B cell (primary cell): ENCODE measurements at regions not wholly inside any gene's neighbourhood (a gene's known extent, or its start where the extent isn't known, plus 50 kb on each side); places are given as distances from the start of the nearest gene placed in this dataset.

Source experiments
- ATAC-seq: fragments of 200-7000 bp; cut with Tn5 transposase; one replicate; pipeline ENCODE4 v1.10.0; 2021; ENCODE audit warnings: low read depth, mild to moderate bottlenecking, moderate number of reproducible peaks, moderate library complexity
- CTCF ChIA-PET: fragments of 350-600 bp; sonication (Branson Sonifier 250); formaldehyde crosslinking; loops from one replicate; lab custom pipeline; 2021; ENCODE audit warnings: antibody characterized with exemption, inconsistent platforms; lab: Charles Lee
- POLR2A ChIA-PET: fragments of 350-600 bp; sonication (Branson Sonifier 250); formaldehyde crosslinking; loops from one replicate; lab custom pipeline; 2021; ENCODE audit warnings: antibody characterized with exemption; lab: Charles Lee
- DNase-seq: peaks from one replicate; pipeline ENCODE4 v3.0.0; 2013
- H2AFZ ChIP-seq: 2 replicates; pipeline ENCODE4 v1.6.1; 2012; ENCODE audit warnings: mild to moderate bottlenecking, low read depth, low read length; ENCODE audit not compliant: insufficient read depth, poor library complexity, severe bottlenecking
- H3K27ac ChIP-seq, 2 donors: 1 replicate in 1 of 2; 2 replicates in 1 of 2; pipeline ENCODE4 v1.5.1; 2012 to 2013; ENCODE audit warnings: low read length in 2 of 2, mild to moderate bottlenecking in 2 of 2, moderate library complexity in 1 of 2
- H3K27me3 ChIP-seq, 4 experiments: fragments of 200-600 bp in 1 of 4; sonication (generic) in 1 of 4; replicated peaks in 1 of 4; 1 replicate in 2 of 4; 2 replicates in 2 of 4; pipeline versions ENCODE4 v1.6.1 to v1.7.0; 2013 to 2016; ENCODE audit warnings: low read length in 3 of 4, mild to moderate bottlenecking in 2 of 4, mixed read lengths in 1 of 4, moderate library complexity in 1 of 4; ENCODE audit not compliant: insufficient read depth in 4 of 4, control insufficient read depth in 3 of 4; ENCODE audit errors: control extremely low read depth in 1 of 4
- H3K36me3 ChIP-seq, 2 experiments: replicated peaks in 1 of 2; 1 replicate in 1 of 2; 2 replicates in 1 of 2; pipeline versions ENCODE4 v1.6.1 to v1.7.1; 2013; ENCODE audit warnings: low read length in 1 of 2; ENCODE audit not compliant: insufficient read depth in 2 of 2, control insufficient read depth in 1 of 2; ENCODE audit errors: control extremely low read depth in 1 of 2, extremely low read depth in 1 of 2
- H3K4me1 ChIP-seq, 2 donors: fragments of 200-600 bp in 1 of 2; sonication (generic) in 1 of 2; 1 replicate in 1 of 2; 2 replicates in 1 of 2; pipeline versions ENCODE4 v1.5.1 to v1.6.1; 2013 to 2017; ENCODE audit warnings: low read length in 2 of 2; ENCODE audit not compliant: control insufficient read depth in 2 of 2, insufficient read depth in 2 of 2
- H3K4me2 ChIP-seq: replicated peaks from 2 replicates; pipeline ENCODE3; 2012; ENCODE audit warnings: mild to moderate bottlenecking, low read depth, low read length; ENCODE audit not compliant: poor library complexity, severe bottlenecking
- H3K4me3 ChIP-seq, 5 experiments: fragments of 200-600 bp in 1 of 5; sonication (generic) in 1 of 5; 1 replicate in 3 of 5; 2 replicates in 2 of 5; pipeline versions ENCODE4 v1.5.1 to v1.7.0; 2011 to 2016; ENCODE audit warnings: low read length in 4 of 5, mild to moderate bottlenecking in 4 of 5, low read depth in 2 of 5, control low read depth in 1 of 5, moderate library complexity in 1 of 5; ENCODE audit not compliant: insufficient read depth in 1 of 5; ENCODE audit errors: control extremely low read depth in 1 of 5, extremely low read depth in 1 of 5
- H3K79me2 ChIP-seq: fragments of 200-600 bp; sonication (generic); one replicate; pipeline ENCODE4 v1.6.0; 2016; ENCODE audit warnings: low read length; ENCODE audit not compliant: control insufficient read depth, insufficient read depth
- H3K9ac ChIP-seq: fragments of 200-600 bp; sonication (generic); 2 replicates; pipeline ENCODE4 v1.6.1; 2017; ENCODE audit warnings: mild to moderate bottlenecking, low read length, moderate library complexity
- H3K9me3 ChIP-seq, 3 donors: one replicate each; pipeline versions ENCODE4 v1.6.1 to v1.7.1; 2013; ENCODE audit warnings: low read length in 2 of 3; ENCODE audit not compliant: control insufficient read depth in 2 of 3, insufficient read depth in 1 of 3; ENCODE audit errors: control extremely low read depth in 1 of 3
- H4K20me1 ChIP-seq: 2 replicates; pipeline ENCODE4 v1.6.0; 2012; ENCODE audit warnings: mild to moderate bottlenecking, low read length; ENCODE audit not compliant: insufficient read depth, control insufficient read depth, poor library complexity, severe bottlenecking
- H3K27ac Mint-ChIP-seq: one replicate; pipeline ENCODE4 v1.8.0; 2021; ENCODE audit warnings: mixed read lengths
- H3K27me3 Mint-ChIP-seq: one replicate; pipeline ENCODE4 v1.8.0; 2021; ENCODE audit warnings: mixed read lengths
- H3K4me1 Mint-ChIP-seq: one replicate; pipeline ENCODE4 v1.8.0; 2021; ENCODE audit warnings: mixed read lengths
- H3K4me3 Mint-ChIP-seq: one replicate; pipeline ENCODE4 v1.8.0; 2021; ENCODE audit warnings: mixed read lengths
- H3K9me3 Mint-ChIP-seq: one replicate; pipeline ENCODE4 v1.8.0; 2022; ENCODE audit warnings: mixed read lengths; ENCODE audit not compliant: insufficient read depth
- CTCF ChIP-seq: fragments of 200-600 bp; IDR thresholded peaks from one replicate; pipeline ENCODE4 v1.8.0; 2022; ENCODE audit warnings: antibody characterized with exemption, mild to moderate bottlenecking
- EZH2 ChIP-seq: IDR thresholded peaks from 2 replicates; pipeline ENCODE4 v1.6.1; 2012; ENCODE audit warnings: borderline replicate concordance, low read depth, mild to moderate bottlenecking, moderate library complexity, low read length; ENCODE audit not compliant: insufficient read depth, poor library complexity, severe bottlenecking
- WGBS: methylation state at CpG from one replicate; pipeline ENCODE4 v1.1.5; 2013; ENCODE audit warnings: missing lambda C conversion rate; ENCODE audit not compliant: insufficient coverage; 5-methylcytosine and 5-hydroxymethylcytosine counted together
- intact Hi-C: fragments of 100-400 bp; cut with micrococcal nuclease; formaldehyde crosslinking; loops from one replicate; pipeline ENCODE4 v1.10.0; 2022

GRCh38 chr3:13746385-13746784, 133.5 kb downstream of the WNT7A start:
- no peaks in the 10 kb centered on the region for H3K4me1 Mint-ChIP-seq
- H3K4me2 ChIP-seq, result no peak overlapping the region

GRCh38 chr3:13745636-13746035, 134.2 kb downstream of the WNT7A start:
- Histone ChIP-seq H3K4me3 (no peak overlapping the region), H3K9ac (no peak overlapping the region), H4K20me1 (no peaks in the 10 kb centered on the region), H3K79me2 (no peaks in the 10 kb centered on the region), H3K4me1 (no peaks in the 10 kb centered on the region), H3K36me3 (no peaks in the 10 kb centered on the region), H3K27ac (no peak overlapping the region), H2AFZ (no peak overlapping the region), H3K27me3 (peaks cover 0 to 8% (median 0%) of the 10 kb centered on the region in 4 experiments), H3K9me3 (peaks cover 2 to 12% (median 6%) of the 10 kb centered on the region in 3 donors), H3K4me2 (no peak overlapping the region)
- Mint-ChIP-seq H3K27ac (no peak overlapping the region), H3K4me1 (no peaks in the 10 kb centered on the region), H3K4me3 (no peak overlapping the region), H3K27me3 (peaks cover 37% of the 10 kb centered on the region), H3K9me3 (no peaks in the 10 kb centered on the region)
- POLR2A ChIA-PET, result no interaction called here
- TF ChIP-seq CTCF (no peak), EZH2 (no peak)
- CTCF ChIA-PET, result no interaction called here
- no CpG with 5 or more reads among the region's 9 CpGs for WGBS
- intact Hi-C loops, result no loop called here
- DNase-seq, result no peak
- no peak for ATAC-seq

More at GRCh38 chr3:13746385-13746784, 133.5 kb downstream of the WNT7A start:
- TF ChIP-seq CTCF (no peak), EZH2 (no peak)
- no peak overlapping the region for H2AFZ ChIP-seq
- H3K9ac ChIP-seq, result no peak overlapping the region
- H3K79me2 ChIP-seq, result no peaks in the 10 kb centered on the region
- DNase-seq (no peak), ATAC-seq (no peak)
- Mint-ChIP-seq H3K27ac (no peak overlapping the region), H3K27me3 (peaks cover 30% of the 10 kb centered on the region), H3K4me3 (no peak overlapping the region), H3K9me3 (no peaks in the 10 kb centered on the region)
- no peaks in the 10 kb centered on the region for H3K36me3 ChIP-seq
- no peak overlapping the region for H3K4me3 ChIP-seq
- 35% methylated on average over 7 of the region's 7 CpGs for WGBS
- peaks cover 2 to 12% (median 6%) of the 10 kb centered on the region in 3 donors for H3K9me3 ChIP-seq
- POLR2A ChIA-PET, result no interaction called here
- H3K27me3 ChIP-seq, result peaks cover 0 to 8% (median 0%) of the 10 kb centered on the region in 4 experiments
- intact Hi-C loops, result no loop called here
- H4K20me1 ChIP-seq, result no peaks in the 10 kb centered on the region
- H3K4me1 ChIP-seq, result no peaks in the 10 kb centered on the region
- no peak overlapping the region for H3K27ac ChIP-seq
- CTCF ChIA-PET, result no interaction called here
